B cell (primary cell): ENCODE measurements at regions not wholly inside any gene's neighbourhood (a gene's known extent, or its start where the extent isn't known, plus 50 kb on each side); places are given as distances from the start of the nearest gene placed in this dataset.

Experiments used
- ATAC-seq: fragments of 200-7000 bp; cut with Tn5 transposase; one replicate; pipeline ENCODE4 v1.10.0; 2021; ENCODE audit warnings: low read depth, mild to moderate bottlenecking, moderate number of reproducible peaks, moderate library complexity
- CTCF ChIA-PET: fragments of 350-600 bp; sonication (Branson Sonifier 250); formaldehyde crosslinking; loops from one replicate; lab custom pipeline; 2021; ENCODE audit warnings: antibody characterized with exemption, inconsistent platforms; lab: Charles Lee
- POLR2A ChIA-PET: fragments of 350-600 bp; sonication (Branson Sonifier 250); formaldehyde crosslinking; loops from one replicate; lab custom pipeline; 2021; ENCODE audit warnings: antibody characterized with exemption; lab: Charles Lee
- DNase-seq: peaks from one replicate; pipeline ENCODE4 v3.0.0; 2013
- H2AFZ ChIP-seq: 2 replicates; pipeline ENCODE4 v1.6.1; 2012; ENCODE audit warnings: mild to moderate bottlenecking, low read depth, low read length; ENCODE audit not compliant: insufficient read depth, poor library complexity, severe bottlenecking
- H3K27ac ChIP-seq, 2 donors: 1 replicate in 1 of 2; 2 replicates in 1 of 2; pipeline ENCODE4 v1.5.1; 2012 to 2013; ENCODE audit warnings: low read length in 2 of 2, mild to moderate bottlenecking in 2 of 2, moderate library complexity in 1 of 2
- H3K27me3 ChIP-seq, 4 experiments: fragments of 200-600 bp in 1 of 4; sonication (generic) in 1 of 4; replicated peaks in 1 of 4; 1 replicate in 2 of 4; 2 replicates in 2 of 4; pipeline versions ENCODE4 v1.6.1 to v1.7.0; 2013 to 2016; ENCODE audit warnings: low read length in 3 of 4, mild to moderate bottlenecking in 2 of 4, mixed read lengths in 1 of 4, moderate library complexity in 1 of 4; ENCODE audit not compliant: insufficient read depth in 4 of 4, control insufficient read depth in 3 of 4; ENCODE audit errors: control extremely low read depth in 1 of 4
- H3K36me3 ChIP-seq, 2 experiments: replicated peaks in 1 of 2; 1 replicate in 1 of 2; 2 replicates in 1 of 2; pipeline versions ENCODE4 v1.6.1 to v1.7.1; 2013; ENCODE audit warnings: low read length in 1 of 2; ENCODE audit not compliant: insufficient read depth in 2 of 2, control insufficient read depth in 1 of 2; ENCODE audit errors: control extremely low read depth in 1 of 2, extremely low read depth in 1 of 2
- H3K4me1 ChIP-seq, 2 donors: fragments of 200-600 bp in 1 of 2; sonication (generic) in 1 of 2; 1 replicate in 1 of 2; 2 replicates in 1 of 2; pipeline versions ENCODE4 v1.5.1 to v1.6.1; 2013 to 2017; ENCODE audit warnings: low read length in 2 of 2; ENCODE audit not compliant: control insufficient read depth in 2 of 2, insufficient read depth in 2 of 2
- H3K4me2 ChIP-seq: replicated peaks from 2 replicates; pipeline ENCODE3; 2012; ENCODE audit warnings: mild to moderate bottlenecking, low read depth, low read length; ENCODE audit not compliant: poor library complexity, severe bottlenecking
- H3K4me3 ChIP-seq, 5 experiments: fragments of 200-600 bp in 1 of 5; sonication (generic) in 1 of 5; 1 replicate in 3 of 5; 2 replicates in 2 of 5; pipeline versions ENCODE4 v1.5.1 to v1.7.0; 2011 to 2016; ENCODE audit warnings: low read length in 4 of 5, mild to moderate bottlenecking in 4 of 5, low read depth in 2 of 5, control low read depth in 1 of 5, moderate library complexity in 1 of 5; ENCODE audit not compliant: insufficient read depth in 1 of 5; ENCODE audit errors: control extremely low read depth in 1 of 5, extremely low read depth in 1 of 5
- H3K79me2 ChIP-seq: fragments of 200-600 bp; sonication (generic); one replicate; pipeline ENCODE4 v1.6.0; 2016; ENCODE audit warnings: low read length; ENCODE audit not compliant: control insufficient read depth, insufficient read depth
- H3K9ac ChIP-seq: fragments of 200-600 bp; sonication (generic); 2 replicates; pipeline ENCODE4 v1.6.1; 2017; ENCODE audit warnings: mild to moderate bottlenecking, low read length, moderate library complexity
- H3K9me3 ChIP-seq, 3 donors: one replicate each; pipeline versions ENCODE4 v1.6.1 to v1.7.1; 2013; ENCODE audit warnings: low read length in 2 of 3; ENCODE audit not compliant: control insufficient read depth in 2 of 3, insufficient read depth in 1 of 3; ENCODE audit errors: control extremely low read depth in 1 of 3
- H4K20me1 ChIP-seq: 2 replicates; pipeline ENCODE4 v1.6.0; 2012; ENCODE audit warnings: mild to moderate bottlenecking, low read length; ENCODE audit not compliant: insufficient read depth, control insufficient read depth, poor library complexity, severe bottlenecking
- H3K27ac Mint-ChIP-seq: one replicate; pipeline ENCODE4 v1.8.0; 2021; ENCODE audit warnings: mixed read lengths
- H3K27me3 Mint-ChIP-seq: one replicate; pipeline ENCODE4 v1.8.0; 2021; ENCODE audit warnings: mixed read lengths
- H3K4me1 Mint-ChIP-seq: one replicate; pipeline ENCODE4 v1.8.0; 2021; ENCODE audit warnings: mixed read lengths
- H3K4me3 Mint-ChIP-seq: one replicate; pipeline ENCODE4 v1.8.0; 2021; ENCODE audit warnings: mixed read lengths
- H3K9me3 Mint-ChIP-seq: one replicate; pipeline ENCODE4 v1.8.0; 2022; ENCODE audit warnings: mixed read lengths; ENCODE audit not compliant: insufficient read depth
- CTCF ChIP-seq: fragments of 200-600 bp; IDR thresholded peaks from one replicate; pipeline ENCODE4 v1.8.0; 2022; ENCODE audit warnings: antibody characterized with exemption, mild to moderate bottlenecking
- EZH2 ChIP-seq: IDR thresholded peaks from 2 replicates; pipeline ENCODE4 v1.6.1; 2012; ENCODE audit warnings: borderline replicate concordance, low read depth, mild to moderate bottlenecking, moderate library complexity, low read length; ENCODE audit not compliant: insufficient read depth, poor library complexity, severe bottlenecking
- WGBS: methylation state at CpG from one replicate; pipeline ENCODE4 v1.1.5; 2013; ENCODE audit warnings: missing lambda C conversion rate; ENCODE audit not compliant: insufficient coverage; 5-methylcytosine and 5-hydroxymethylcytosine counted together
- intact Hi-C: fragments of 100-400 bp; cut with micrococcal nuclease; formaldehyde crosslinking; loops from one replicate; pipeline ENCODE4 v1.10.0; 2022

- DNase-seq = no peak
- Mint-ChIP-seq H3K4me1 (peaks cover 12% of the 10 kb centered on the region), H3K27me3 (no peaks in the 10 kb centered on the region), H3K4me3 (no peak overlapping the region), H3K9me3 (no peaks in the 10 kb centered on the region), H3K27ac (no peak overlapping the region)
- Histone ChIP-seq H4K20me1 (no peaks in the 10 kb centered on the region), H3K4me2 (no peak overlapping the region), H3K36me3 (no peaks in the 10 kb centered on the region), H3K4me1 (peaks cover 0 to 3% of the 10 kb centered on the region in 2 donors), H3K9ac (no peak overlapping the region), H3K27ac (no peak overlapping the region), H3K27me3 (no peaks in the 10 kb centered on the region), H2AFZ (no peak overlapping the region), H3K4me3 (no peak overlapping the region), H3K9me3 (peaks cover 0 to 5% (median 0%) of the 10 kb centered on the region in 3 donors), H3K79me2 (no peaks in the 10 kb centered on the region)
- POLR2A ChIA-PET = no interaction called here
- WGBS = no CpG with 5 or more reads among the region's 2 CpGs
- TF ChIP-seq EZH2 = no peak
- TF ChIP-seq CTCF = no peak
- CTCF ChIA-PET = no interaction called here
- no peak for ATAC-seq
- intact Hi-C loops = no loop called here
Measured at GRCh38 chr5:124868676-124869075, 122.2 kb upstream of the ZNF608 start.

DNA sequence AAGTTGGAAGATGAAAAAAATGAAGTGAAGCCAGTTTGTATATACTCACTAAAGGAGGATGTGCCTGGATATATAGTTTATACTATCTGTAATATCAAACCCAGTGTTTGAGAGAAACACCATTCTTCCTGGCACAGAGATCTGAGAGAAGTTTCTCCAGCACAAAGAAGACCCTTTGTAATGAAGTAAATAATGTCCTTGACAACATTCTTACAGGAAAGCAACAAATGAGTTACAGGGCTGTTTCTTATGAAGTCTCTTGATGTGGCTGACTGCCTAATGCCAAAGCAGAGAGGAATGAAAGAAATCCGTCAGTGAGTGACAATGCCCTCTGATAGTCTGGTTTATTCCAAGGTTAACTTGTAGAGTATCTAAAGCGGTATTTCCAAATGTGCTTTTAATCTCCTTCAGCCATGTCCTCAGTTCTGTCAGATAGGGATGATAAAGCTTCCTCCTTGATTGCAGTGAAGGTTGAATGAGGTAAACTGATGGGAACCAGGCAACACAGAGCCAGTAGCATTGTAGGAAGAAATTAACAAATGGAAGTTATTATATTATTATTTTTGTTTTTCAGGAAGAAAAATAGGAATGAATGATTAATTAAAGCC, 123.1 kb upstream of the ZNF608 start:
- H3K27ac ChIP-seq = no peak overlapping the region
- H2AFZ ChIP-seq = no peak overlapping the region
- no peaks in the 10 kb centered on the region for H3K36me3 ChIP-seq
- peaks cover 12% of the 10 kb centered on the region for H3K4me1 Mint-ChIP-seq
- no peaks in the 10 kb centered on the region for H3K9me3 Mint-ChIP-seq
- no peaks in the 10 kb centered on the region for H3K9me3 ChIP-seq
- H3K4me3 ChIP-seq = no peak overlapping the region
- no peak overlapping the region for H3K27ac Mint-ChIP-seq
- no peaks in the 10 kb centered on the region for H4K20me1 ChIP-seq
- TF ChIP-seq CTCF = no peak
- no peak for TF ChIP-seq EZH2
- POLR2A ChIA-PET = no interaction called here
- H3K4me2 ChIP-seq = no peak overlapping the region
- DNase-seq (no peak), ATAC-seq (no peak)
- no peaks in the 10 kb centered on the region for H3K27me3 ChIP-seq
- no peak overlapping the region for H3K4me3 Mint-ChIP-seq
- peaks cover 0 to 3% of the 10 kb centered on the region in 2 donors for H3K4me1 ChIP-seq
- no peaks in the 10 kb centered on the region for H3K27me3 Mint-ChIP-seq
- intact Hi-C loops = no loop called here
- WGBS = 100% methylated on average over 1 of the region's 2 CpGs
- H3K79me2 ChIP-seq = no peaks in the 10 kb centered on the region
- H3K9ac ChIP-seq = no peak overlapping the region
- CTCF ChIA-PET = no interaction called here
